Thoracic aorta (tissue), 2 donors: ENCODE measurements at regions not wholly inside any gene's neighbourhood (a gene's known extent, or its start where the extent isn't known, plus 50 kb on each side); places are given as distances from the start of the nearest gene placed in this dataset.

Source experiments
- ATAC-seq: fragments of 150-250 bp; one replicate; pipeline ENCODE4 v1.8.0; 2017; ENCODE audit warnings: low read depth; ENCODE audit not compliant: insufficient number of reproducible peaks, low FRiP score
- DNase-seq: peaks from one replicate; pipeline ENCODE4 v3.0.0-alpha.2; 2020; ENCODE audit warnings: low spot score
- H3K27ac ChIP-seq, 2 donors: fragments of 200-600 bp; sonication (generic); 1 replicate in 1 of 2; 2 replicates in 1 of 2; pipeline ENCODE4 v1.5.1; 2016; ENCODE audit warnings: mild to moderate bottlenecking in 2 of 2, moderate library complexity in 2 of 2
- H3K27me3 ChIP-seq: fragments of 200-600 bp; sonication (generic); replicated peaks from 2 replicates; pipeline ENCODE4 v1.6.0; 2016; ENCODE audit warnings: mild to moderate bottlenecking; ENCODE audit not compliant: insufficient read depth
- H3K36me3 ChIP-seq: fragments of 200-600 bp; sonication (generic); one replicate; pipeline ENCODE4 v1.5.1; 2016
- H3K4me1 ChIP-seq, 2 donors: fragments of 200-600 bp; sonication (generic); 1 replicate in 1 of 2; 2 replicates in 1 of 2; pipeline versions ENCODE4 v1.5.1 to v1.6.0; 2016; ENCODE audit warnings: low read depth in 2 of 2, mild to moderate bottlenecking in 1 of 2; ENCODE audit not compliant: control insufficient read depth in 1 of 2
- H3K4me3 ChIP-seq: fragments of 200-600 bp; sonication (generic); 2 replicates; pipeline ENCODE4 v1.5.1; 2016; ENCODE audit warnings: mild to moderate bottlenecking
- H3K9me3 ChIP-seq: fragments of 200-600 bp; sonication (generic); 2 replicates; pipeline ENCODE4 v1.5.1; 2016
- TF ChIP-seq, protein P1 (sequence below): fragments of 200-600 bp; sonication (generic); IDR thresholded peaks from one replicate; pipeline ENCODE4 v1.5.1; 2019; ENCODE audit warnings: antibody characterized with exemption

- Histone ChIP-seq H3K4me1 (no peaks in the 10 kb centered on the region), H3K27ac (no peak overlapping the region), H3K4me3 (no peak overlapping the region), H3K27me3 (no peaks in the 10 kb centered on the region), H3K9me3 (no peaks in the 10 kb centered on the region), H3K36me3 (no peaks in the 10 kb centered on the region)
- no peak for ATAC-seq
- no peak for DNase-seq
- TF ChIP-seq, protein P1, sequence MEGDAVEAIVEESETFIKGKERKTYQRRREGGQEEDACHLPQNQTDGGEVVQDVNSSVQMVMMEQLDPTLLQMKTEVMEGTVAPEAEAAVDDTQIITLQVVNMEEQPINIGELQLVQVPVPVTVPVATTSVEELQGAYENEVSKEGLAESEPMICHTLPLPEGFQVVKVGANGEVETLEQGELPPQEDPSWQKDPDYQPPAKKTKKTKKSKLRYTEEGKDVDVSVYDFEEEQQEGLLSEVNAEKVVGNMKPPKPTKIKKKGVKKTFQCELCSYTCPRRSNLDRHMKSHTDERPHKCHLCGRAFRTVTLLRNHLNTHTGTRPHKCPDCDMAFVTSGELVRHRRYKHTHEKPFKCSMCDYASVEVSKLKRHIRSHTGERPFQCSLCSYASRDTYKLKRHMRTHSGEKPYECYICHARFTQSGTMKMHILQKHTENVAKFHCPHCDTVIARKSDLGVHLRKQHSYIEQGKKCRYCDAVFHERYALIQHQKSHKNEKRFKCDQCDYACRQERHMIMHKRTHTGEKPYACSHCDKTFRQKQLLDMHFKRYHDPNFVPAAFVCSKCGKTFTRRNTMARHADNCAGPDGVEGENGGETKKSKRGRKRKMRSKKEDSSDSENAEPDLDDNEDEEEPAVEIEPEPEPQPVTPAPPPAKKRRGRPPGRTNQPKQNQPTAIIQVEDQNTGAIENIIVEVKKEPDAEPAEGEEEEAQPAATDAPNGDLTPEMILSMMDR: no peak
Observed at GRCh38 chr10:121260377-121260776, 337.9 kb downstream of the FGFR2 start.

DNA sequence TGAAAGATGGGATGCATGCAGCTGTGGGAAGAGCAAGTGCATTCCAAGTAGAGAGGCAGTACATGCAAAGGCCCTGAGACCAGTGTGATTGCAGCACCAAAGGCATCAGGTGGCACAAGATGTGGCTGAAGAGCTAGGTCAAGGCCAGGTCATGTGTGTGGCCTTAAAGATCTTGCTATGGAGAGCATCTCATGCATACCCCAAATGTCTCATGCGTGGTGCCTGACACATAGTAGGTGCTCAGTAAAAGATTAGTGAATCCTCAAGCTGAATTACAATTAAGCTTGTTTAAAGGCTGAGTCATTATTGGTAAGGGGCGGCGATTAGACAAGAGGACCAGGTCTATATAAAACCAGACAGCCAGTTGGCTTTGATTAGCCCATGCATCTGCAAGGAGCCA is 336.6 kb downstream of the FGFR2 start:
- H3K4me3 ChIP-seq: no peak overlapping the region

GRCh38 chr10:121262774-121263430 is 335.3 kb downstream of the FGFR2 start:
- Histone ChIP-seq H3K27ac (no peak overlapping the region), H3K27me3 (no peaks in the 10 kb centered on the region), H3K4me1 (no peaks in the 10 kb centered on the region), H3K9me3 (no peaks in the 10 kb centered on the region), H3K4me3 (no peak overlapping the region), H3K36me3 (no peaks in the 10 kb centered on the region)
- TF ChIP-seq, protein P1: no peak
- no peak for DNase-seq
- no peak for ATAC-seq

More for the DNA sequence above, 336.6 kb downstream of the FGFR2 start:
- DNase-seq (no peak), ATAC-seq (no peak)
- no peak overlapping the region for H3K27ac ChIP-seq
- no peaks in the 10 kb centered on the region for H3K36me3 ChIP-seq
- TF ChIP-seq, protein P1: no peak
- no peaks in the 10 kb centered on the region for H3K4me1 ChIP-seq
- no peaks in the 10 kb centered on the region for H3K27me3 ChIP-seq
- H3K9me3 ChIP-seq: no peaks in the 10 kb centered on the region

DNA sequence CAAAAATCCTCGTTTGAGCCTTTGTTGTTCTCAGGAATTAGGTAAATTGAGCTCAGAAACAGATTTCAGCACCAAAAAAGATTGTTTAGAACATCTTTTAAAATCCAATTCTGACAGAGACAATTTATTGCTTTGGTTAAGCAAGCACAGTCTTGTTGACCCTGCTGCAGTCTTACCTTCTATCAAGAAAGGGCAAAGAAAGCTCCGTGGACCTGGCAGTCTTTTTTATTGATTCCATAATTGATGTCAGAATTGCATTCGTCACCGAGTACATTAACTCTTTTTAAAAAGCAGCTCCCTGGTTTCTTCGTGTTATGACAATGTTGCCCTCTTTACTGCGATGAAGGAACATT is 334.8 kb downstream of the FGFR2 start:
- Histone ChIP-seq H3K36me3 (no peaks in the 10 kb centered on the region), H3K4me1 (no peaks in the 10 kb centered on the region), H3K27me3 (no peaks in the 10 kb centered on the region), H3K9me3 (no peaks in the 10 kb centered on the region), H3K4me3 (no peak overlapping the region), H3K27ac (no peak overlapping the region)
- no peak for DNase-seq
- no peak for ATAC-seq
- TF ChIP-seq, protein P1: no peak

DNA sequence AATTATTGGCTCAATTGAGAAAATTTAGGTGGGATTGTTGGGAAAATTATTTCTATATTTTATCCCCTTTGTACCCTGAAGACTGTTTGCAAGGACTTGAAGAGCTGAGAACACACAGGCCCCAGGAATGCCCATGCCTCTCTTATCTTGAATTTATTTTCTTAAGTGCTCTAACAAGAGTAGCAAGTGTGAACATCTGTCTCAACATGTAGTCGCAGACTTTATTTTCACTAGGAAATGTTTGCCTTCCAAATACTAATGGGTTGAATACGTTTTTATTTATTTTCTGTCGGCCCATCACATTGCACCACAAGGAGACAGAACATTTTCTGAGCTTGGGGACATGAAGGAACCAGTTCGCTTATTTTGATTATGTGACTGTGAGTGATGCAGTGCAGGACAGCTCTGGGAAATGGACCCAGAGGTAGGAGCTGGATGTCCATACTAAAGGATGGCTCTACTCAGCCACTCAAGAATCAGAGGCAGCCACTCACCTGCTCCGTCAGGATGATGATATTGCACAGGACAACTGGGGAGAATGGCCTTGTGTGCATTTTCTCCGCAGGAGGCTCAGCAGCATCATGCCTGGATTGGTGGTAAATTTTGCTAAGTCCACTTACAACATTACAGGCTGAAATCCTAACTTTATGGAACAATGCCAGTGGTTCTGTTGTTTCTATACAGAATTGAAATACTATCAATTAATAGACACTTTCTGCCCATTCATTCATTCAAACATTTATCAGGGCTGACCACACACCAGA is 332.7 kb downstream of the FGFR2 start:
- DNase-seq: no peak
- ATAC-seq: no peak
- H3K4me3 ChIP-seq: no peak overlapping the region
- H3K9me3 ChIP-seq: no peaks in the 10 kb centered on the region
- H3K27me3 ChIP-seq: no peaks in the 10 kb centered on the region
- H3K36me3 ChIP-seq: no peaks in the 10 kb centered on the region
- TF ChIP-seq, protein P1: no peak
- no peaks in the 10 kb centered on the region for H3K4me1 ChIP-seq
- no peak overlapping the region for H3K27ac ChIP-seq
